GM19452 (cell line): ENCODE measurements at regions not wholly inside any gene's neighbourhood (a gene's known extent, or its start where the extent isn't known, plus 50 kb on each side); places are given as distances from the start of the nearest gene placed in this dataset.
"Not testable (repeated sequence)": the region's sequence is repeated elsewhere in the genome, so short reads cannot be mapped to it uniquely, and the experiment has no call there.

Source experiments
- ATAC-seq: cut with Tn5 transposase; IDR thresholded peaks from one replicate; pipeline ENCODE4 v1.9.1; 2021; ENCODE audit not compliant: unreplicated experiment

- ATAC-seq = no peak
Measured at GRCh38 chrX:858542-859078, 228.0 kb downstream of the SHOX start.

GRCh38 chrX:857376-857775 is 226.8 kb downstream of the SHOX start:
- ATAC-seq = no peak

GRCh38 chrX:856566-857290 is 226.1 kb downstream of the SHOX start:
- ATAC-seq = no peak

- ATAC-seq = no peak
Measured at GRCh38 chrX:853304-853703, 222.7 kb downstream of the SHOX start.

GRCh38 chrX:850471-850916 is 219.9 kb downstream of the SHOX start:
- no peak for ATAC-seq

DNA sequence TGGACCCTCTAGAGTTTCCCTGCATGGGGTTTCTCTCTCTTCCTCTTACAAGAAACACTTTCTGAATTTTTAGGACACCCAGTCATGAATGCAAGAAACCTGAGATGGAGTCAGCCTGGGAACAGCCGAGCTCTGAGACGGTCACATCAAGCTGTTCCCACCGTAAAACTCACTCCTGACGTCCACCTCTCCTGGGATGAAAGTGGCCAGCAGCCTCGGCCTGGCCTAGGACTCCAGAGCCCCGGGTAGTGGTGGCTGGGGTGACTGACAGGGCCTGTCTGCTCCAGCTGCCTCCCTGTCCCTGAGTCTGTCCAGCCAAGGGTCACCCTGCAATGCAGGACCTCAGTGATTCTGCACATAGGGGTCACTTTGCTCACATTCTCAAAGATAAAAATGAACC is 217.8 kb downstream of the SHOX start:
- no peak for ATAC-seq

DNA sequence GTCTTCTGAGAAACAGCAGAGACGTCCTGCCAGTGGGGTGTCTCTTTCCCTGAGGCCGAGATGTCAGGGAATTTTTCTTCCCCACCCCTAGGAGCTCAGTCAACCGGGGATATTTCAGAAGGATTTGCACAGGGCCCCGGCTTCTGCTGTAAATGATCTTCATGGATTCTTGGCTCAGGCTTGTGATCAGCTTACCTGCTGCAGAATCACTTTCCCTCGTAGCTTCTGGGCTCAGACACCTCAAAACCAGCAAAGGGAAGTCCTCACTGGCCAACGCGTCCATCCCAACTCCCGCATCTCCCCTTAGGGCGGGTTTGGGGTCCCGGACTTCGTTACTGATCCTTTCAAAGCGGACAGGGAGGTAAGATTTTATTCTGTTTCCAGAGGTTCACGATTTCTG is 212.7 kb downstream of the SHOX start:
- no peak for ATAC-seq

DNA sequence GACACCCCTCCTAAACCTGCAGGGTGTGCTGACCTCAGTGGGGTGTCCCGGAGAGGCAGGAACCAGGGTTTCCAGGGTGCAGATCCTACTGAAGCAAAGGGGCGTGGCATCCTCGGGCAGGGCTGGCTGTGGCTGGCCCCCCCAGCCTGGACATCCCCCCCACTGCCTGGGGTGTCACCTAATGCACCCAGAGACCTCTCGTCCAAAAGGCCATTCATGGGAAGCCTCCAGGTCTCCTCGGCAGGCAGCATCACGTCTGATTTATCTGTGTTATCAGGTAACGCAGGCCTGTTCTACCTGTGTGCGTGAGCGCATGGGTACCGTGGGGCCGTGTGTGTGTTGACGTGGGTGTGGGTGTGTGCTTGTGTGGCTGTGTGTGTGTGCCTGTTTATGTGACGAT is 210.0 kb downstream of the SHOX start:
- no peak for ATAC-seq

GRCh38 chrX:838666-839065 is 208.1 kb downstream of the SHOX start:
- not testable (repeated sequence) for ATAC-seq

GRCh38 chrX:835857-836256 is 205.3 kb downstream of the SHOX start:
- ATAC-seq = not testable (repeated sequence)

DNA sequence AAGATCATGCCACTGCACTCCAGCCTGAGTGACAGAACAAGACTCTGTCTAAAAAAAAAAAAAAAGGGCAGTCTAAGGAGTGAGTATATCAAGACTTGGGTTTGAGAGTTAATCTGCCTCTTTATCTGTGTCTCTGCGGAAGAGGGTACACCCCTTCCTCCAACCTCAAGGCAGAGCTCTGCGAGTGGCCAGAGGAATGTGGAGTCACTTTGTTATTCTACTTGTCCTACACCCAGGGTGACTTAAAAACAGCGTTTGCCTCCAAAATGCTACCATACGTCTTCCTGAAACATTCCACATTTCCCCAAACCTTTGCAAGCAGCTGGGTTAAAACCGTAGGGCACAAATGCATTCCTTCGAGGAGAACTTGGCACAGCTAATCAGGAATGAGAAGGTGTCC is 199.9 kb downstream of the SHOX start:
- no peak for ATAC-seq

GRCh38 chrX:829145-829544 is 198.6 kb downstream of the SHOX start:
- ATAC-seq = no peak

GRCh38 chrX:828411-828959 is 197.9 kb downstream of the SHOX start:
- ATAC-seq = no peak

GRCh38 chrX:826448-826847 is 195.9 kb downstream of the SHOX start:
- ATAC-seq = no peak

DNA sequence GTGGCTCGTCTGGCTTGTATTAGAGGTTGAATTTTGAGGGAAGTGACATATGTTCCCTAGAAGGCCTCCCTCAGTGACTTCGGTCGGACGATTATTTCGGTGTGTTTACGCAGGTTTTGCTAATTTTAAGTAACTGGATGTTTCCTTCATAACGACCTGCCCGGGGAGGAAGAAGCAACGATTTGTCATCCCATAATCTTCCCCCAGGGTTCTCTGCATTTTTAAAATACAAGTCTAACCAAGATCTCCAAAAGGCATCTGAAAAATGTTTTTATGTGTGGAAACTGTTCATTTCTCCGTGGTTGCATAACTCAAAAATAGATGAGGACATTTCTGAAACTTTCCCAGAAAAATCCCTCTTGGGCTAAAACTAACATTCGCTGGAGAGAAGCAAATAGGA is 195.4 kb downstream of the SHOX start:
- no peak for ATAC-seq

GRCh38 chrX:823073-823472 is 192.5 kb downstream of the SHOX start:
- ATAC-seq = not testable (repeated sequence)

DNA sequence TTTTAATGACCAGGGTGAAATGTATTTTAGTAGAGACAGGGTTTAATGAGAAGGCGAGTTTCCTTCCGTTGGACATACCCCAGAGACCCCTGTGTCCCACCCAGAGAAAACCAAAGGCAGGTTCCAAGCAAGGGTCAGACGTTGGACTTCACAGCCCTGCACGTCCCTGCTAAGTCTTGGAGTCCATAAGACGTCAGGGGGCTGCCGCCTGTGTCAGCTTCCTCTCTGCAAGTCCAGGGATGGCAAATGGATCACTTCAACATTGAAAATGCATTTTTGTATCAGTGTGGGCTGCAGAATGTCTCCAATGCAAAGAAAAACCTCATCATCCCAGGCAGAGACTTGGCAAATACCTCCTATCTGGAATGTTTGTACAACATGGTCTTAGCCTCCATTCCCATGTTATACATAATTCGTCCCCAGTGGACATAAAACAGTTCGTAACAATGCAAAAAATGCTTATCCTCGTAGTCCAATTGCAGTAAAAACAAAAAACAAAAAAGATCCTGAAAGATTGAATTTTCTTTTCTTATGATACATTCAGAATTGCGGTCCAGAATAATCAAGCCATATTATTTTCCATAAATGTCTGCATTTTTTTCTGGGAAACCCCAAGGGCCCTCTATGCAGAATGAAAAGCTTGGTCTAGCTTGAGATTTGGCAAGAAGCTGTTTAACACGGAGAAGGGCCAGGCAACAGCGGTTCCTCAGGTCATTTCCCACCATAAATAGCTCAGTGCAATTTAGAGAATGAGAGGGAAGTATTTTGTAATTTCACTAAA is 190.9 kb downstream of the SHOX start:
- ATAC-seq = no peak

GRCh38 chrX:819684-820083 is 189.1 kb downstream of the SHOX start:
- ATAC-seq = no peak

GRCh38 chrX:817759-818300 is 187.2 kb downstream of the SHOX start:
- no peak for ATAC-seq

- ATAC-seq = not testable (repeated sequence)
Measured at GRCh38 chrX:817147-817546, 186.6 kb downstream of the SHOX start.

DNA sequence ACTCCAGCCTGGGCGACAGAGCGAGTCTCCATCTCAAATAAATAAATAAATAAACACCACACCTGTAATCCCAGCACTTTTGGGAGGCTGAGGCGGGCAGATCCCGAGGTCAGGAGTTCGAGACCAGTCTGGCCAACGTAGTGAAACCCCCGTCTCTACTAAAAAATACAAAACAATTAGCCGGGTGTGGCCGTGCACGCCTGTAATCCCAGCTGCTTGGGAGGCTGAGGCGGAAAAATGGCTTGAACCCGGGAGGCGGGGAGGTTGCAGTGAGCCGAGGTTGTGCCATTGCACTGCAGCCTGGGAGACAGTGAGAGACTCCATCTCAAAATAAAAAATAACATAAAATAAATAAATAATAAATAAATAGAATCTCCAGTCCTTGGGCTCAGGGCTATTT is 185.8 kb downstream of the SHOX start:
- ATAC-seq = no peak

DNA sequence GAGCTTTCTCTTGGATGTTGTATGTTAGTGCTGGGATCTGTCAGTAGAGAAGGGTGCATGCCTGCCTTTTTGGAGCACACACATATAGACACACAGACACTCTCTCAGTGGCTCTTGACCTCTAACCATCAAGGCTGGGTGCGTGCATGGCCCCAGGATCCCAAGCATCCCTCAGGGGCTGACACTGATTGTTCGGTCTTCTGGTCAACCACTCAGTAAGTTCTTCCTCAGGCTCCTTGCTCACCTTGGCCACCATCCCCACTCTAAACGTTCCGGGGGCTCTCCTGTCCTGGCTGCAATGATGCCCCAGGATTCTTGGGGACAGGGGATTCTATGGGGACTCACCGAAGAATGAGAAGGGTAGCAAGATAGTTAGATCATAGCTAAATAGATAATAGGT is 179.6 kb downstream of the SHOX start:
- no peak for ATAC-seq
